D721Med (cell line): ENCODE measurements at regions not wholly inside any gene's neighbourhood (a gene's known extent, or its start where the extent isn't known, plus 50 kb on each side); places are given as distances from the start of the nearest gene placed in this dataset.
"Not testable (repeated sequence)": the region's sequence is repeated elsewhere in the genome, so short reads cannot be mapped to it uniquely, and the experiment has no call there.

Experiments
- DNase-seq: peaks from one replicate; pipeline ENCODE4 v3.0.0; 2011; ENCODE audit warnings: low spot score; ENCODE audit not compliant: insufficient read length
- FAIRE-seq: peaks from 2 replicates; lab custom pipeline; 2011; peaks lifted over from hg19 to GRCh38; lab: Jason Lieb, UNC
- TF ChIP-seq, protein P1 (sequence below): IDR thresholded peaks from 2 replicates; pipeline ENCODE4 v1.5.1; 2012; ENCODE audit warnings: mild to moderate bottlenecking, control low read depth; ENCODE audit not compliant: insufficient read depth; ENCODE audit errors: missing control alignments

DNA sequence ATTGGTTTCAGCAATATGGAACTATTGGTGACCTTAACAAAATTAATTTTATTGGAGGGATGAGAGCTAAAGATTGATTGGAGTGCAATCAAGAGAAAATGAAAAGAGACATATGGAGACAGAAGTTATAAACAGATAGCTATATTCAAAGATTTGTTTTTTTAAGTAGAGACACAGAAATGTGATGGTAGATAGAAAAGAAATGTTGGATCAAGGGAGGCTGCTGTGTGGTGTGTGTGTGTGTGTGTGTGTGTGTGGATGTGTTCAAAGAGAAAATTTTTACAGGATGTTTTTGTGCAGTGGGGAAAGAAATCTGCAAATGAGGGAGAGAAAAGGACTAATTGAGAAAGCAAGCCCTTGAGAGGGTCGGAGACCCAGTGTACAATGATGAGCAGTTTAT lies 249.5 kb upstream of the SPHKAP start:
- FAIRE-seq (no peak), DNase-seq (no peak)
- TF ChIP-seq, protein P1, sequence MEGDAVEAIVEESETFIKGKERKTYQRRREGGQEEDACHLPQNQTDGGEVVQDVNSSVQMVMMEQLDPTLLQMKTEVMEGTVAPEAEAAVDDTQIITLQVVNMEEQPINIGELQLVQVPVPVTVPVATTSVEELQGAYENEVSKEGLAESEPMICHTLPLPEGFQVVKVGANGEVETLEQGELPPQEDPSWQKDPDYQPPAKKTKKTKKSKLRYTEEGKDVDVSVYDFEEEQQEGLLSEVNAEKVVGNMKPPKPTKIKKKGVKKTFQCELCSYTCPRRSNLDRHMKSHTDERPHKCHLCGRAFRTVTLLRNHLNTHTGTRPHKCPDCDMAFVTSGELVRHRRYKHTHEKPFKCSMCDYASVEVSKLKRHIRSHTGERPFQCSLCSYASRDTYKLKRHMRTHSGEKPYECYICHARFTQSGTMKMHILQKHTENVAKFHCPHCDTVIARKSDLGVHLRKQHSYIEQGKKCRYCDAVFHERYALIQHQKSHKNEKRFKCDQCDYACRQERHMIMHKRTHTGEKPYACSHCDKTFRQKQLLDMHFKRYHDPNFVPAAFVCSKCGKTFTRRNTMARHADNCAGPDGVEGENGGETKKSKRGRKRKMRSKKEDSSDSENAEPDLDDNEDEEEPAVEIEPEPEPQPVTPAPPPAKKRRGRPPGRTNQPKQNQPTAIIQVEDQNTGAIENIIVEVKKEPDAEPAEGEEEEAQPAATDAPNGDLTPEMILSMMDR, result no peak

DNA sequence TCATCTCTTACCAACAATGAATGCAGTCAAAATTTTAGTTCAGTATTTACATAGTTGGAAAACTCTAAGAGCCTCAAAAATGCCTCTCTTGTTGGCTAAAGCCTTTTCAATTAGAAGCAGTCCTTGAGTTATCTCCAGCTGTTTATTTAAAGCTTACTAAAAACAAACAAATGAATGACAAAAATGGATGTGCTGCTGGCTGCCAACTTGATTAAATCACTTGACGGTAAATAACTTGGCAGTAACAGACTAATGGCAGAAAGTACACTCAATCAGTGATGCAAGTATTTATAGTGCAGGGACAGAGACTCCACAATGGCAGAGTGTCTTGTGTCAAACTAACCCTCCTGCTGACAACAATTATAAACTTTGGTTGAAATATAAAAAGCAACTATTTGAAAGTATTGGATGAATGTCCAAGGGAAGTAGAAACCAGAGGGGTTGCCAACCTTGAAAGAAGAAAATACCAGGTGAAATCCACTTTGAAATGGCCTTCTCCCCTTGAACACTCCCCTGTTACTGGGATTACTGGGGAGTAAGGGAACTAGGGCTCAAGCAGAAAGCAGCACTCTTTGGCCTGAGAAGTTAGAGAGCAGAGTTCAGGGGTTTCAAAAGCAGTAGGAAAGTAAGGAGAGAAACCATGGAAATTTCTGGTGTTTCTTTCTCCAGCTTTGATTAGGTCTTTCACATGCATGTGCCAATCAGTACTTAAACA lies 245.2 kb upstream of the SPHKAP start:
- DNase-seq, result no peak
- no peak for FAIRE-seq
- TF ChIP-seq, protein P1, result no peak

DNA sequence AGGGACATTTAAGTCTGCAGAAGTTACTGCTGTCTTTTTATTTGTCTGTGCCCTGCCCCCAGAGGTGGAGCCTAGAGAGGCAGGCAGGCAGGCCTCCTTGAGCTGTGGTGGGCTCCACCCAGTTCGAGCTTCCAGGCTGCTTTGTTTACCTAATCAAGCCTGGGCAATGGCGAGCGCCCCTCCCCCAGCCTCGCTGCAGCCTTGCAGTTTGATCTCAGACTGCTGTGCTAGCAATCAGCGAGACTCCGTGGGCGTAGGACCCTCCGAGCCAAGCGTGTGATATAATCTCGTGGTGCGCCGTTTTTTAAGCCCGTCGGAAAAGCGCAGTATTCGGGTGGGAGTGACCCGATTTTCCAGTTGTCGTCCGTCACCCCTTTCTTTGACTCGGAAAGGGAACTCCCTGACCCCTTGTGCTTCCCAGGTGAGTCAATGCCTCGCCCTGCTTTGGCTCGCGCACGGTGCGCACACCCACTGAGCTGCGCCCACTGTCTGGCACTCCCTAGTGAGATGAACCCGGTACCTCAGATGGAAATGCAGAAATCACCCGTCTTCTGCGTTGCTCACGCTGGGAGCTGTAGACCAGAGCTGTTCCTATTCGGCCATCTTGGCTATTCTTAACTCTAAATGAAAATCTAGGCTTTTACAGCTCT lies 244.0 kb upstream of the SPHKAP start:
- not testable (repeated sequence) for DNase-seq, FAIRE-seq

DNA sequence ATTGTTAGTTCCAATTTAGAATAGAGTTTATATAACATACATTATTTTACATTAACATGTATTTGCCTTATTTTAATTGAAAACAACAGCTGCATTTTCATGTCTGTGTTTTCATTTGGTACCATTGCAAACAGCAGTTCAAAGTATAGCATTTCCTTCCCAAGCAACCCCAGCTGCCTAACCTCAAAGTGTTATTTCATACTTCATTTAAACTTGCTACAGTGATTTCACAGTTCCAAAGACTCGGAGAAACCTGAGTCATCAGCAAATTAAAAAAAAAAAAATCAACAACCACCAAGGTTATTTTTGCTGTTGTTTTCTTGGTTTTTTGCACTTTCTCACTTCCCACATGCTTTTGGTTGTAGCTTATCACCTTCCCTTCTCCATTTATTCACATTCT lies 236.5 kb upstream of the SPHKAP start:
- FAIRE-seq (no peak), DNase-seq (no peak)

DNA sequence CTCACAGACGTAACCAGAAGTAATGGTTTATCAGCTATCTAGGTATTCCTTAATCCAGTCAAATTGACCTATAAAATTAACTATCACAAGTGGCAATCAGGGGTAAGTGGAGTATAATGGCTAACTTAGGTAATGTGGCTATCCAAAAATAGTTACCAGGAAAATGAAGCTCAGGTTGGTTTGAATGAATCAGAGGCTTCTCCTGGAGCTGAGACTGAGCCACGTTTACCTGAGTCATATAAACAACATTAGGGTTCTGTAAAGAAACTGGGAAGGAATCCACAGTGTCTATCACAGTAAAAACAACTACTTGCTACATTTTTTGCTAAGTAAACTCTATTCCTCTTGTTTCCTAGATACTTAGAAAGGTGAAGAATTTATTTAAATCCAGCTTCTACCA lies 236.0 kb upstream of the SPHKAP start:
- TF ChIP-seq, protein P1, result no peak
- no peak for FAIRE-seq
- DNase-seq, result no peak

More for the DNA sequence above, 236.5 kb upstream of the SPHKAP start:
- TF ChIP-seq, protein P1, result no peak

DNA sequence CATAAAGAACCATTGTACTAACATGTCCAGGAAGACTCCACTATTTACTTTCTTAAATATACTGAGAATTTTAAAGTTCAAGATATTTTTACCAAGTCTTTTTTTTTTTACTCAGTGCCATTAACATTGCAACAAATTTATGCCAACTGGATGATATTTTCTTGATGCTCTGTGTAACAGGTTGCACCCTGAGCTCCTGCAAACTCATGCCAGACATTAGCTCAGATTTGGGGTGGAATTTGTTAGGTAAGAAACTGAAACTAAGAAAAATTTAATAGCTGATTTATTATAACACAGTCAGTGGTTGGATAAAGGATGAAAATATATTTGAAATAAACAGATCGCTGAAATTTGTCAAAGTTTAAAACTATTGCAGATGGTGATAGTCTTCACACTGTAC lies 228.6 kb upstream of the SPHKAP start:
- TF ChIP-seq, protein P1, result no peak
- no peak for FAIRE-seq
- no peak for DNase-seq

DNA sequence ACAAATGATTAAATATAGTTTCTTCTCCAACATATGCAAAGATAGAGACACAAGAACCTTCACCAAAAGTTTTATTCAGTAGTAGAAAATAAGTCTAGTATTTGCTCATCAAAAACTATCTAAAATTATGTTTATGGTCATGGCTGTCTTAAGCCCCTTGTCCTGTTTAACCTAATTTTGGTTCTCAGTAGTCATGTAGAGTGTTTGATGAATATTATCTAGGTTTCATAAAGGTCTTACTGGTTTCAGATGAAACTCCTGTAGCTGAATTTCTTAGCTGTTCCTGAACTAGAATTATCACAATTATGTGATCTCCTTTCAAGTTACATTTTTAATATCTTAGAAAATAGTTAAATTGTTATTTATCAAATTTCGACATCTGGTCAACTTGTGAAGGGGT lies 228.0 kb upstream of the SPHKAP start:
- FAIRE-seq (no peak), DNase-seq (no peak)
- TF ChIP-seq, protein P1, result no peak
